Lung (tissue), 11 donors: ENCODE measurements at regions not wholly inside any gene's neighbourhood (a gene's known extent, or its start where the extent isn't known, plus 50 kb on each side); places are given as distances from the start of the nearest gene placed in this dataset.

Experiments used
- ATAC-seq: fragments of 200-7000 bp; cut with Tn5 transposase; one replicate; pipeline ENCODE4 v1.9.1; 2020; ENCODE audit warnings: moderate number of reproducible peaks; ENCODE audit not compliant: insufficient read depth, low FRiP score
- DNase-seq, 3 donors: peaks; one replicate each; pipeline ENCODE4 v3.0.0-alpha.2; 2013 to 2017
- H3K27ac ChIP-seq, 2 donors: one replicate each; pipeline ENCODE4 v1.5.1; 2013; ENCODE audit warnings: mild to moderate bottlenecking in 2 of 2, moderate library complexity in 2 of 2, control low read depth in 1 of 2, inconsistent platforms in 1 of 2, low read depth in 1 of 2, low read length in 1 of 2
- H3K27me3 ChIP-seq, 3 donors: one replicate each; pipeline ENCODE4 v1.5.1; 2013; ENCODE audit warnings: low read length in 2 of 3; ENCODE audit not compliant: control insufficient read depth in 3 of 3, insufficient read depth in 3 of 3
- H3K36me3 ChIP-seq, 4 donors: one replicate each; pipeline ENCODE4 v1.5.1; 2013; ENCODE audit warnings: low read length in 4 of 4, mild to moderate bottlenecking in 1 of 4, moderate library complexity in 1 of 4; ENCODE audit not compliant: control insufficient read depth in 4 of 4, insufficient read depth in 4 of 4
- H3K4me1 ChIP-seq, 5 donors: one replicate each; pipeline ENCODE4 v1.5.1; 2013; ENCODE audit warnings: low read length in 5 of 5, mild to moderate bottlenecking in 2 of 5, moderate library complexity in 1 of 5; ENCODE audit not compliant: control insufficient read depth in 5 of 5, insufficient read depth in 5 of 5
- H3K4me3 ChIP-seq: one replicate; pipeline ENCODE4 v1.5.1; 2013; ENCODE audit warnings: mild to moderate bottlenecking, control low read depth, moderate library complexity
- H3K9ac ChIP-seq, 2 donors: one replicate each; pipeline ENCODE4 v1.5.1; 2013; ENCODE audit warnings: low read length in 2 of 2, control low read depth in 1 of 2; ENCODE audit not compliant: insufficient read depth in 1 of 2
- H3K9me3 ChIP-seq, 4 donors: one replicate each; pipeline ENCODE4 v1.5.1; 2013; ENCODE audit warnings: low read length in 3 of 4, mild to moderate bottlenecking in 1 of 4, moderate library complexity in 1 of 4; ENCODE audit not compliant: control insufficient read depth in 4 of 4, insufficient read depth in 3 of 4
- CTCF ChIP-seq: IDR thresholded peaks from 2 replicates; pipeline ENCODE4 v1.5.1; 2012; ENCODE audit warnings: mild to moderate bottlenecking; ENCODE audit errors: control extremely low read depth, extremely low read depth
- WGBS, 2 donors: extraction: QIAGEN DNeasy Blood & Tissue Kit; methylation state at CpG; one replicate each; pipeline ENCODE4 v1.1.7; 2013; 5-methylcytosine and 5-hydroxymethylcytosine counted together
- donor health status: control.
- donor health status: control.
- donor health status: Bipolar disorder and iron deficiency.
- donor health status: healthy.
- donor health status: DM: yes; HTN: yes; CAD: no.

- H3K9ac ChIP-seq = no peak overlapping the region
- H3K27me3 ChIP-seq = peaks cover 0 to 2% (median 0%) of the 10 kb centered on the region in 3 donors
- 87 to 93% methylated on average over 9 of the region's 9 CpGs for whole genome bisulfite sequencing, 2 donors
Observed at GRCh38 chr5:178787889-178788288, 57.4 kb upstream of the ZNF354A start.

DNA sequence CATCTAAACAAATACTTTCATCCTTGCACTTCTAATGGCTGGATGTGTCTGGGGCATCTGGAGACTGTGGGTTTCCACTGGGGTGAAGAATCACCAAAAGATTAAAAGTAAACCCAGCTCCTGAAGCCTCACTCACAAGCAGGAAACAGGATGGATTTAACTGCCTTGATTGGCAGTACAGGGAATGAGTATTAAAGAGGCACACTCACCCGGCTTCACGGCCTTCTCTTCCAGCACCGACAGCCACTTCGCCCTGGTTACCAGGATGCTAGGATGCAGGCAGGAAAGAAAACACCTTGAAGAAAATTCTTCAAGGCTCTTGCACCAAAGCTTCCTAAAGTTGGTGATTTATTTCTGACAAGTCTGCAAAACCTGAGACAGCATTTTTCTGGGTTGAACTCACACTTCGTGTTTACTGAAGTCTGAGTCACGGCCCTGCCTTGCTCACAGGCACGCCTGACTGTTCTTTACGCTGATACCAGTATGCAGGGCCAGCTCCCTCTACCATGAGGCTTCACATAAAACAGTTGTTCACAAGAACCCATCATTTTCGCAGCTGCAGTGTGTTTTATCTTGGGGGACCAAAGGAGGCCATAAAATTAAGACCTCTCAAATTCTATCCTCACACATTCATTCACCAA, 56.5 kb upstream of the ZNF354A start:
- Histone ChIP-seq H3K4me1 (no peaks in the 10 kb centered on the region), H3K36me3 (no peaks in the 10 kb centered on the region), H3K27me3 (peaks cover 0 to 2% (median 0%) of the 10 kb centered on the region in 3 donors), H3K4me3 (no peak overlapping the region), H3K27ac (no peak overlapping the region), H3K9ac (no peak overlapping the region), H3K9me3 (peaks cover 0 to 3% (median 0%) of the 10 kb centered on the region in 4 donors)
- TF ChIP-seq CTCF = no peak
- 56 to 83% methylated on average over 9 of the region's 9 CpGs for WGBS, 2 donors
- DNase-seq (peak in 1 of 3 donors; percentile 26), ATAC-seq (peak; percentile 70)

More at GRCh38 chr5:178787889-178788288, 57.4 kb upstream of the ZNF354A start:
- DNase-seq = no peak
- no peak for TF ChIP-seq CTCF
- Histone ChIP-seq H3K27ac (no peak overlapping the region), H3K4me3 (no peak overlapping the region), H3K4me1 (no peaks in the 10 kb centered on the region), H3K36me3 (no peaks in the 10 kb centered on the region), H3K9me3 (peaks cover 0 to 3% (median 0%) of the 10 kb centered on the region in 4 donors)
- ATAC-seq = no peak

GRCh38 chr5:178786417-178786816, 56.0 kb upstream of the ZNF354A start:
- Histone ChIP-seq H3K27ac (peak overlapping the region in 1 of 2 donors; percentile 41), H3K36me3 (no peaks in the 10 kb centered on the region), H3K4me3 (no peak overlapping the region), H3K4me1 (no peaks in the 10 kb centered on the region), H3K27me3 (peaks cover 0 to 2% (median 0%) of the 10 kb centered on the region in 3 donors), H3K9me3 (peaks cover 0 to 3% (median 0%) of the 10 kb centered on the region in 4 donors), H3K9ac (no peak overlapping the region)
- 88 to 90% methylated on average over 13 of the region's 13 CpGs for WGBS, 2 donors
- DNase-seq (no peak), ATAC-seq (no peak)
- no peak for TF ChIP-seq CTCF

DNA sequence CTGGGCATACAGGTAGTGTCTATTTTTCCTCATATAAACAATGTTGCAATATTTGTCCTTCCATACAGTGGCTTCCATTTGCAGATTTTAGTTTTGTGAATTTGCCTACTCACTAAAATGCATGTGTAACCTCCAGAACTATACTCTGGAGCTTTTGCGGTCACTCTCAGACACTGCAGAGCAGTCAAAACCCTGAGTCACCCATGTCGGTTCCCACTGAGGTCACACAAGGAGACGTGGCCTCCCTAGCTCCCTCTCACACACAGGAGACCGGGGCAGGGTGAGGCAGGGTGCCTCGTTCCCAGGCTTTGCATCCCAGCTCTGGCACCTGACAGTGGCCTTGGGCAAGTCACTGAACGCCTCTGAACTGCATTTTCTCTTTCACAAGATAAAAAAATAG, 55.5 kb upstream of the ZNF354A start:
- no peak overlapping the region for H3K4me3 ChIP-seq
- DNase-seq = no peak

More for the DNA sequence above, 55.5 kb upstream of the ZNF354A start:
- H3K36me3 ChIP-seq = no peaks in the 10 kb centered on the region
- peaks cover 0 to 3% (median 0%) of the 10 kb centered on the region in 4 donors for H3K9me3 ChIP-seq
- no peak overlapping the region for H3K27ac ChIP-seq
- TF ChIP-seq CTCF = no peak
- no peaks in the 10 kb centered on the region for H3K4me1 ChIP-seq
- no peak overlapping the region for H3K9ac ChIP-seq
- 77 to 81% methylated on average over 6 of the region's 6 CpGs for WGBS, 2 donors
- ATAC-seq = no peak
- peaks cover 0 to 2% (median 0%) of the 10 kb centered on the region in 3 donors for H3K27me3 ChIP-seq
